ENCODE measurements at regions not wholly inside any gene's neighbourhood (a gene's known extent, or its start where the extent isn't known, plus 50 kb on each side); places are given as distances from the start of the nearest gene placed in this dataset.
"Not testable (repeated sequence)": the region's sequence is repeated elsewhere in the genome, so short reads cannot be mapped to it uniquely, and the experiment has no call there.

GRCh38 chr6:133115946-133116345, 125.2 kb upstream of the EYA4 start:
- DNase-seq (ENCODE audit: low spot score): no peak

GRCh38 chr6:133128191-133128590, 113.0 kb upstream of the EYA4 start:
- no peak for DNase-seq (ENCODE audit: low spot score)

DNA sequence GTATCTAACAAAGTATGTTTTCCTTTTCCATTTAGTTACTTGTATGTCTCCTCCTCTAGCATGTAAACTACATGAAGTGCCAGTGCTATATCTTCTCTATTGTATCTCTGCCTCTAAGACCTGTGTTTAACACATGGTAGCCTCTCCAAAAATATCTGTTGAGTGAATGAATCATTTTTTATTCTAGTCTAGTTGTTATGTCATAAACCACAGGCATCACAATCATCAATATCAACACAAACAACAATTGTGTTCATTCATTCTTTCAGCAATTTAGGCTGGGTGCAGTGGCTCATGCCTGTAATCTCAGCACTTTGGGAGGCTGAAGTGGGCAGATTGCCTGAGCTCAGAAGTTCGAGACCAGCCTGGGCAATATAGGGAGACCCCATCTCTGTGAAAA, 111.6 kb upstream of the EYA4 start:
- DNase-seq (ENCODE audit: low spot score): no peak

DNA sequence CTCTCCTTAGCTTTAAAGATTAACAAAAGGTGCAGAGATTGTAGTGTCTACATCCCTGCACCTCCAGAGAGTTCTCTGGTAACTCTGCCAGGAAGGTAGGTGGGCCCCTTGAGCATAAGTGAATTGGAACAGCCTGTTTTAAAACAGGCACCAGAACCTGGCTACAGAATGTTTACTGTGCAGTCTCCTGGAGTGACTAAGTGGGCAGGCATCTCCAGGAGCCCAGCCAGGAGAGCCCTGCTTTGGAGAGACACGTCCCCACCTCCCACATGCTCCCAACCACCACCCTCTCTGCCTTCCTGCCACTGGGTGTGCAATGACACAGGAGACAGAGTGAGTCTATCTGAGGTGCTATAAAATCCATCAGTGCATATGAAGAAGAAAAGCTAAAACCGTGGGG, 110.3 kb upstream of the EYA4 start:
- no peak for DNase-seq (ENCODE audit: low spot score)

DNA sequence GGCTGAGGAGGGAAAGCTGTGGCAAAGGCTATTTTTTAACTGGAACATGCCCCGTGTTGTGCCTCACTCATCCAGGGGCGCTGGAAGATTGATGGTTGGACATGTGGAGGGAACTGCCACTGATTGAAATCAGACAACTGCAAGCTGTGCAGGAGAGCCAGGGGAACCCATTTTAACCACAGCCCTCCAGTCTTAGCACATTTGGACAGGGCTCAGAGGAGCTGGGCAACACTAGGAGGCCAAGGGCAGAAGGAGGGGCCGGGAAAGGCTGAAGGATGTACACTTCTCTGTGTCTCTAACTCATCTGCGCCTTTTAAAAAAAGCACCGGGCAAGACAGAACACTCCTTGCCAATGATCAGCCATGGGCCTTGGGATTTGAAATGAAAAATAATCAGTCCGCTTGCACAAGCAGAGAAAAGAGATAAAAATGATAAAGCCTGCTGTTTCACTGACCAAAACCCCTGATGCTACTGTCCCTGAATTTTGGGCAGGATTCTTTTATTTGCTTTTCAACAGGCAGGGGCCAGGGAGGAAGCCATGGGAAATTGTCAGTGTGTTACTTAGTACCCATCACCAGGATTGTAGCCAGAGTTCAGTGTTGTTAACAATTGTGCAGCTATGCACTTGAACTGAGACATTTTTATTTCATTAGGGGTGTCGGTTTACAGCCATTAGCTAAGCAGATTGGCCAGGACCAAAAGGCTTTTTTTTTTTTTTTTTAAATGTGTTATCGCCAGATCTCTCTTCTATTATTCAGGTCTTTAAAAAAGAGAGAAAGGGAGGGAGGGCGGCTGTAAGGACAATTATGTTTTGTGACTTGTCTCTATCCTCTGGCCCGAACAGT, 109.3 kb upstream of the EYA4 start:
- DNase-seq (ENCODE audit: low spot score): no peak

- DNase-seq (ENCODE audit: low spot score): no peak
Observed at GRCh38 chr6:133132466-133132971, 108.6 kb upstream of the EYA4 start.

GRCh38 chr6:133136177-133136880, 104.8 kb upstream of the EYA4 start:
- no peak for DNase-seq (ENCODE audit: low spot score)

DNA sequence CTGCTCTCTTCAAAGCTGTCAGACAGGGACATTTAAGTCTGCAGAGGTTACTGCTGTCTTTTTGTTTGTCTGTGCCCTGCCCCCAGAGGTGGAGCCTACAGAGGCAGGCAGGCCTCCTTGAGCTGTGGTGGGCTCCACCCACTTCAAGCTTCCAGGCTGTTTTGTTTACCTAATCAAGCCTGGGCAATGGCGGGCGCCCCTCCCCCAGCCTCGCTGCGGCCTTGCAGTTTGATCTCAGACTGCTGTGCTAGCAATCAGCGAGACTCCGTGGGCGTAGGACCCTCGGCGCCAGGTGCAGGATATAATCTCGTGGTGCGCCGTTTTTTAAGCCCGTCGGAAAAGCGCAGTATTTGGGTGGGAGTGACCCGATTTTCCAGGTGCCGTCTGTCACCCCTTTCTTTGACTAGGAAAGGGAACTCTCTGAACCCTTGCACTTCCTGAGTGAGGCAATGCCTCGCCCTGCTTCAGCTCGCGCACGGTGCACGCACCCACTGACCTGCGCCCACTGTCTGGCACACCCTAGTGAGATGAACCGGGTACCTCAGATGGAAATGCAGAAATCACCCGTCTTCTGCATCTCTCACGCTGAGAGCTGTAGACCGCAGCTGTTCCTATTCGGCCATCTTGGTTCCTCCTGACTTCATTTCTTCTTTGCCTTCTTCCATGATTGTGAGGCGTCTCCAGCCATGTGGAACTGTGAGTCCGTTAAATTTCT, 93.5 kb upstream of the EYA4 start:
- not testable (repeated sequence) for DNase-seq (ENCODE audit: low spot score)

GRCh38 chr6:133156689-133157088, 84.5 kb upstream of the EYA4 start:
- no peak for DNase-seq (ENCODE audit: low spot score)

- DNase-seq (ENCODE audit: low spot score): no peak
Observed at GRCh38 chr6:133157995-133158394, 83.2 kb upstream of the EYA4 start.

DNA sequence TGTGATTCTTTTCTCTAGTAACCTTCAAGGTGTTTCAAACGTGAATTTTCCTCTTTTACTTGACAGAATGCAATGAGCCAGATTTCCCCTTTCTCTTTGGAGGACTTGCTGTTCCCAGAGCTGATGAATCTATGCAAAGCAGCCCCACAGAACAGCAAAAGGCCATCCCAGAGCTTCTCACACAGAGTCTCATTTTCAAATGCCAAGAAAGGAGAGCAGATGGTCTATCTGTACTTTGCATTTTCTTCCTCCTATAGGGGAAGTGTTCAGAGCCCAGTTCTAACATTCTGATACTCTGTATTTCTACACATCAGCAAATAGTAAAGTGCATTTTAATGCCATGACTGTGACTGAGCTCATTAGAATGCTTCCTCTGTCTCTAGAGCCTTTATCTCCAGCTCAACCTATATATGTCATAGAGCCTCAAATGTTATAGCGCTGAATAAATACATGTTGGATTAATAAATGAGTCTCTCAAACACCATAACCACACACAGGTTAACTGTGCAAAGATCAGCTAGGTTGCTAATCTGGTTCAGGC, 81.8 kb upstream of the EYA4 start:
- DNase-seq (ENCODE audit: low spot score): no peak

- no peak for DNase-seq (ENCODE audit: low spot score)
Observed at GRCh38 chr6:133160536-133160935, 80.6 kb upstream of the EYA4 start.

GRCh38 chr6:133165235-133165634, 75.9 kb upstream of the EYA4 start:
- DNase-seq (ENCODE audit: low spot score): no peak

- DNase-seq (ENCODE audit: low spot score): no peak
Observed at GRCh38 chr6:133166766-133167165, 74.4 kb upstream of the EYA4 start.

DNA sequence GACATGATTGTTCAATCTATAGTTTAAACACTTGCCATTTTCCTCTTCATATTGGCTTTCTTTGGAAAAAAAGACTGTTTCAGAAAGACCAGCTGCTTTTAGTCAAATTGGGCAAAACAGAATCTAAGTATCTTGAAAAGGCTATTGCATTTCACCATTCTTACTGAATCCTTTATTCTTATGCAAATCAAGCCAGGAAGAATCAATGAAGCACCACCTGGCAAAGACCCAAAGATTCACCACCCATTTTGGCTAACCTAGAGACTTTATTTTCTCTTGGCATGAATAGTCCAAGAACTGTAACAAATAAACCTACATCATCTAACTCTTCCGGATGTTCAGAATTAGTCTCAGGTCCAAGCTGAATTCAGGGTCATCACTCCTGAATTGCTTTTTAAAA, 71.3 kb upstream of the EYA4 start:
- no peak for DNase-seq (ENCODE audit: low spot score)

DNA sequence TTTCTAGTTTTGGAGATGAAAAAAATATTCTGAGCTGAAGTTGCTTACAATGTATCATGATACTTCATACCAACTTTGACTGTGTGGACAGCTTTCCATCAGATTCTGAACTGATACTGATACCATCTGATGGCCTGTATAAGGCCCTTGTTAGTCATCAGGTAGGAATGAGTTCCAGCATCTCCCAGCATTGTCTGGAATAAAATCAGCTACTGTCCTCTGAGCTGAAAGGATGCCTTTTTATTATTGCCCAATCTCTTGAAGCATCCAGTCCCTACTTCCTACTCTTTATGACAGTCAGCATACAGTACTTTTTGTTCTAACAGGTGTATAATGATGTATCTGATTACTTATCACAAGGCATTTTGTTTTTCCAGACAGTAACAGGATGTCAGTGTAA, 70.6 kb upstream of the EYA4 start:
- DNase-seq (ENCODE audit: low spot score): no peak

DNA sequence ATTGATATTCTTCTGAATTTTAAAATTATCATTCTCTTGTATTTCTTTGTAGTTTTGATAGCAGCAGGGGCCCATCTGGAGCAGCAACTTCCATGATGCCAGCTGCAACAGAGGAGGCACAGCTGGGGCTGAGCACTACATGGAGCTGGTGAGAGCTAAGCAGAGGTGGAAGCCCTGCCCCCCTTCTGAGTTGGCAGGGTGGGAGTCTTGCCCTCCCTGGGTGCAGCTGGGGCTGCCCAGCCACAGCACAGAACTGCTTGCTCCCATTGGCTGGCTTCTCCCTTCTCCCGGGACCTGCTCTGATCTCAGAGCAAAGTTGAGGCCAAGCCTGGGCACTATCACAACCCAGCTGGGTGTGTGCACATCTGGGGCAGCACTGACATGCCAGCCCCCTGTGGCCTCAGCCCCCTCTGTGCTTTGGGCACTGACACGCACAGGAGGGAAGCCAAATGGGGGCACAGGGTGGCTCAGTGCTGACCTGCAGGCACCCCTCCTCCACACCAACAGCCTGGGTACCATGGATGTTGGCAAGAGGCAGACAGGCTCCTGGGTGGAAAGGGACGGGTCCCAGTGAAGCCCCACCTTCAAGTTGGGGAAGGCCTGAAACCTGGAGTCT, 69.1 kb upstream of the EYA4 start:
- no peak for DNase-seq (ENCODE audit: low spot score)

- no peak for DNase-seq (ENCODE audit: low spot score)
Observed at GRCh38 chr6:133173276-133173675, 67.9 kb upstream of the EYA4 start.

- peak; percentile 10 for DNase-seq (ENCODE audit: low spot score)
Observed at GRCh38 chr6:133179481-133179880, 61.7 kb upstream of the EYA4 start.

DNA sequence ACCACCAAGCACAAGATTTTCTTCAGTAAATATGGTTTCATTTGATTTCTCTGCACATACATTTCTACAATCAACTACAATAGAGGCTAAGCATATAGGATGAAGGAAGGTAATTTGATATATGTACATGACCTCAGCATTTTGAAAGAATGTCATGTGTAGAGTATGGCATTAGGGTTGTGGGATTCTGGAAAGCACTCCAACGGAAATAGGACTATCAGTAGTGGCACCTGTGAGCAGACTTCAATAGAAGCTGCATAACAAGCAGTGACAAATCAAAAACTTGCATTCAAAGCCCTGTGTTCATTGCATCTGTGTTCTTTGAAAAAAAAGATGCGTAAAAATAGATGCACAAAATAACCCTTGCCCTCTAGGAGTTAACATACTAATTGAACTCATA, 57.5 kb upstream of the EYA4 start:
- no peak for DNase-seq (ENCODE audit: low spot score)

DNA sequence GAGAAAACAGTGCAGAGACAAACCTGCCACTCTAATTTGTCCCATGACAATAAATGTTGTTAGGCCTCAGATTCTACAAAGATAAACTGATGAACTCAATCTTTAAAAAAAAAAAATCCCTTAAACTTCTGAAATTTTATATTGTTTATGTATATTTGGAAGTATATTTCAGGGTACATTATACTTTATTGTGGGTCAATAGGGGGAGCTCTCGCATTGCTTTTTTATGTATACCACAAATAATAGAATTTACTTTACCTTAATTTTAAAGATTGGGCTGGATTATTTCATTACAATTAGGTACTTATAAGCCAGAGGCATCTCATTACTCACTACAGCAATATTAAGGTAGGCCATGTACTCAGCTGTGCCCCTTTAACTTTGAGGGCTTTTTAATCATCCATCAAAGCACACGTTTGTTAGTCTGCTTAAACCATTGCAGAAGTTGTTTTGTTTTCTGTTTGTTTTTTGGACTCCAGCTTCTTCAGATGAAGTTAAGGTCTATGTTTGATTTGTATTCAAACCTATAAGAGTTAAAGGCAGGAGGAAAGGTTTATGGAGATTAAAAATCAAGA, 56.3 kb upstream of the EYA4 start:
- peak; percentile 18 for DNase-seq (ENCODE audit: low spot score)

DNA sequence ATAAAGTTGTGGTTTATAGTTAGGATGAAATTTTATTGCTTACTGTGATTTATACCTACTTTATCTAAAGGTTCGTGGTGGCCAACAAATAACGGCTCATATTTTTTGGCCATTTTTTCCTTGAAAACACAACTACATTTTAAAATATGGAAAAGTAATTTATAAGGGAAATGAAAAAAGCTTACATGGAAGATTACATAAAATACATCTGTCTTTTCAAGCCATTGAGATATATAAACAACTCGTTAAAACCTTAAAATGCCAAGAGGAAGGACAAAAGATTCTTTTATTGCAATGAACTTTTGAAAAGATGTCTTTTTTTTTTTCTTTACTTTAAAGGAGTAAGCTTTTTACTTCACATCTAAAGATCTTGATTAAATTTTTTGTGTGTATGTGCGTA, 55.4 kb upstream of the EYA4 start:
- DNase-seq (ENCODE audit: low spot score): no peak

Measured in hematopoietic multipotent progenitor cell treated with erythropoietin and hydrocortisone succinate and interleukin-3 and kit ligand, for 15 days (in vitro differentiated cells).